Smooth muscle cell of the brain vasculature (primary cell): ENCODE measurements at regions not wholly inside any gene's neighbourhood (a gene's known extent, or its start where the extent isn't known, plus 50 kb on each side); places are given as distances from the start of the nearest gene placed in this dataset.
"Not testable (repeated sequence)": the region's sequence is repeated elsewhere in the genome, so short reads cannot be mapped to it uniquely, and the experiment has no call there.

Experiments used
- DNase-seq: peaks from one replicate; pipeline ENCODE4 v3.0.0-alpha.2; 2012; ENCODE audit warnings: low read depth, low spot score

DNA sequence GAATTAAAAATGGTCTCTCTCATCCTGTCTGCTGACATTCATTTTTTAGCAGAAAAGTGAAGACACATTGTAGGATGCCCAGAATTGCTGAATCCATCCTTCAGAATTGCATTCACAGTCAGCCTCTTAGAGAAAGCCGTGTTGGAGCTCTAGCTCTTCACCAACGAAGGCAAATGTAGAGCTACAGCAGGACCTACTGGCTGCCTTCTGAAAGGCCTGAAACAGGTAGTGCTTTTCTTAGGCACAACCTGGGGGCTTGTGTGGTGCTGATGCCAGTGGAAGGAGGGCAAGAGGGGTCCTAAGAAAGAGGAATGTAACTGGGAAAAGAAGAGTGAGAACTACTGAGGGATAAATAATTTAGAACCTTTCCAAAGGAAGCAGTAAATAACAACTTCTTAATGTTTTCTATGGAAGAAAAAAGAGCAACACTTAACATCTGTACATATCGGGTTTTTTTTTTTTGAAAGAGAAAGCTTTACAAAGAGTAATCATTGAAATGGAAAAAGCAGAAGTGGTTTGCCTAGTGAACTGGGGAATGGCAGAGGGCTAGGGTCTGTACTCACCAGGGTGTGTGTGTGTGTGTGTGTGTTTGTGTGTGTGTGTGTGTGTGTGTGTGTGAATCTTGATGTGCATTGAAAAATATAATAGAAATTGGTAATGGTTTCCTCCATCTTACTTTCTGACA, 297.8 kb downstream of the SATB1 start:
- no peak for DNase-seq

DNA sequence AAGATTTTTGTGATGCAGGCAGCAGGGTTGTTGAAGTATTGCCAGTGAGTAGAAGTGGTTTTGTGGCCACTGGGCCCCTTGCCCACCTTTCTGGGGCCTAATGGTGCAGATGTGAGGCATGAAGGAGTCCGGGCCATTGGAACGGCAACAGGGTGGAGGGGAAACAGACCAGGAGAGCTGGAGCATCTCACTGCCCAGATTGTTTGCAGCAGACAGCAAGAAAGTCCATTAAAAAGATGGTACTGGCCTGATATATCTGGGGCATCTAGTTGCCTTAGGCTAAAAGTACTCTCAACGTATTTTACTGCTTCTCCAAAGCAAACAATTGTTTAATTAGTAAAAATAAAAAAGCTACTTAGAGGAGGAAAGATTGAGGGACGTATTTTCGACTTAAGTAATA, 298.4 kb downstream of the SATB1 start:
- no peak for DNase-seq

DNA sequence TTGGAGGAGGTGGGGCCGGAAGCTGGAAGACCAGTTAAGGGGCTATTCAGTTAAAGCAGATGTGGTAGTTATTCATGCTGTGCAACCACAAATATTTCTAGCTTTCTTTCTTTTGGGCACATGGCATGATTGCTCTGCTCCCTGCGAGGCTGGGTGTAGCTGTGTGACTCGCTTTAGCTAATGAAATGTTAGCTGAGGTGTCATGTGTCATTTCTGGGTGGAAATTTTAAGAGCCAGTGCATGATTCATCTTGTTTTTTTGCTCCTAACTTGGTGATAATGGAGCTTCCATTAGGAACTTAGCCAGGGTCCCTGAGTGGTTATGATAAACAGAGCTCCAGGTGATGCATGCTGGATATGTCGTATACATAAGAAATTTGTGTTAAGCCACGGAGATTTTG, 300.6 kb downstream of the SATB1 start:
- no peak for DNase-seq

DNA sequence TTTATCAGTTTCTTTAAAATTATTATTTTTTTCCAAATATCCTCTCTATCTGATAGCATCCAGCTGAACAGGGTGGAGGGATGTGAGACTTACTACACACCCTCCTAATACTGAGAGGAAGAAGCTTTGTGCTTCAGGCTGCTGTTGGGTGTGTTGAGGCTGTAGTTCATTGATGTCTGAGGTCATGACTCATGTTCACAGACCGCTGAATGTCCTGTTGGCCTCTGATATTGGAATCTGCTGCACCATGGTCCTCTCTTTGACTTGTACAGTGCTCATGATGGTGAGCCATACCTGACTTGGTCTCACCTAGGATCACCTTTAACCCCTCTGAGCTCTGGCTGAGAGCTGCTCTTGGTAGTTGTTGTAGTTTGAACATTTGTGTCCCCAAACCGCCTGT, 302.9 kb downstream of the SATB1 start:
- DNase-seq: no peak

DNA sequence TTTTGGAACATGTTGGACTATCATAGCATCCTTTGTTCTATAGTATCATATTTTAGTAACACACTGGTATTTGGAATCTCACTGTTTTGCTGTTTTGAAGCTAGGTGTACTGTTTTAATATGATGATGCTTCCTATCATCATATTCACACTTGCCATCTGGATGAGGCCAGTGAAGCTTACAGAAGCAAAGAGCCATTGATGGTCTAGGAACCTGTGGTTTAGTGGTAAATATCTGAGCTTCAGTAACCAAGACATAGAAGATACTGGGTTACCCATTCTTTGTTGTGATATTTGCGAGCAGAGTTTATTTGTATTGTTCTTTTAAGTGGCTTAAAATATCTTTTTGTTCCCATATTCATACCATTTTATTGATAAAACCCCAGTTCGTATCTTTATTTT, 304.1 kb downstream of the SATB1 start:
- DNase-seq: no peak

DNA sequence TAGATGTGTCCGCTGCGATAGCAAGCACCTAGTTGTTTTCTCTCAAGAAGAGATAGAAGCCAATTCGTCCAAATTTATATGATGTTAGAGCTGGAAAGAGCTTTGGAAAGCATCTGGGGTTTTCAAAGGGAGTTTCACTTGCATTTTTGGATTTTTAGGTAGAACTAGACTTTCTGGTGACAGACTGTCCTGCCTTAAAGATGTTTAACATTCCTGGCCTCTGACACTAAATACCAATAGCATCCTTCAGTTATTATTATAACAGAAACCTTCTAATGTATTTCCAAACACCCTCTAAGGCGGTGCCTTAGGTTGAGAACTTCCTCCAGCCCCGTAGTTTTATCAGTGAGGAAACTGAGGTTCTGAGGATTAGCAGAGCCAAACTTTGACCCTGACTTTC, 305.3 kb downstream of the SATB1 start:
- no peak for DNase-seq

DNA sequence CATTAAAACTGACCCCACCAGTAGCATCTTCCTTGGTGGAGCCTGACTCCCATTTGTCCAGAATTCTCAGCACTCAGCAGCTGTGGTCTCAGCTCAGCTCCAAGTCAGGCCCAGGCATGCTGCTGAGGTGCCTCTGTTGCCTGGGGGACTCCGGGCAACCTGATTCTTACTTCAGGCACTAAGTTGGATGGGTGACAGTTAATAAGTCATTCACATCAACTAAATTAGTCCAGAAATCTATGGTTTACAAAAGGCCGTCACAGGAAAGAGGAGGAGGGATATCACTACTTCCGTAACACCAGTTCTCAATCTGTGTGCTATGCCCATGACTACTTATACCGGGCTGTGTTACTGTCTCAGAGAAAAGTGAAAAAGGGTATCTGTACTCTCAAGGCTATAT, 310.2 kb downstream of the SATB1 start:
- no peak for DNase-seq

DNA sequence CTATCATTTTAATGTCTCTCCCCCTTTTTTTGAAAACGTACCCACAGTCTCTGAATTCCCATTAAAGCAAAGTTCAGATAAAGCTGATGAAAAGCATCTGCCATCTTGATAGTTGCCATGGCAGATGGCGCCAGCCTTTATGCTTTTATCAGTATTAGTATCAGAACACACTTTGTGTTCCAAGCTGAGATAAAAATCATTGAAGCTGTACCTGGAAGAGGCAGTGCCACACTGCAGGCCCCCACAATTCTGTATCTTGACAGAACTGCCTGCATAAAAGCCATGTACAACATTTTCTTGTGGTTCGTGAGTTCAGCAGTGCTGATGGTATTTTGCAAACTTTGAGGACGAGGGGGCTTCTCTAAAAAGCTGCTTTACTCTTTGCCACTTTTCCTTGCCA, 311.7 kb downstream of the SATB1 start:
- no peak for DNase-seq

DNA sequence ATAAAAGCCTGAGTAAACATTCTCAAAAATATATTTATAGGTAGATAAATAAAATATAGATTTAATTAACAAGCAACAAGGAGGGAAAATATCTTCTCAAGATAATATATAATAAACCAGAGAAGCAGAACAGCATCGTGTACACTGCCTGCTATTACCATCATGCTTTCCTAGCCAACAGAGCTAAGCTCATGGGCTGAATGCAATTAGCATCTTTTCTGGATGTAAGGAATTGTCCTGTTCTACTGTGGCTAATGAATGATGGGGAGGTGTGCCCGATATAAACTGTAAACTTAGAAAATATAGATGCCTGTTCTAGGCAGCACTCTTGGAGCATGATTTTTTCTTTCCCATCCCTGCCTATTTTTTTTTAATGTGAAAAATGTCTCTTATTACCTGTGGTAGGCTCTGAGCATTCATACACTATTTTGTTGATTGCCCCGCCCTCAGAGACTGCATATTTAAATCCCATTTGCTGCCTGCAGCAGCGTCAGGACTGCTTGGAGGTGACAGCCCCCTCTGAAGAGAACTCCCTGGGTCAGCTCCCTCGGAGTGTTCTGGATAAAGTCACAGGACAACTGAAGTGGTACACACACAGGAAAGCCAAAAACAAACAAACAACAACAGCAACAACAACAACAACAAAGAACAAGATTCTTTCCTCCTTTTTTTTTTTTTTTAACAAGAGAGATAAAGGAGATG, 312.3 kb downstream of the SATB1 start:
- no peak for DNase-seq

DNA sequence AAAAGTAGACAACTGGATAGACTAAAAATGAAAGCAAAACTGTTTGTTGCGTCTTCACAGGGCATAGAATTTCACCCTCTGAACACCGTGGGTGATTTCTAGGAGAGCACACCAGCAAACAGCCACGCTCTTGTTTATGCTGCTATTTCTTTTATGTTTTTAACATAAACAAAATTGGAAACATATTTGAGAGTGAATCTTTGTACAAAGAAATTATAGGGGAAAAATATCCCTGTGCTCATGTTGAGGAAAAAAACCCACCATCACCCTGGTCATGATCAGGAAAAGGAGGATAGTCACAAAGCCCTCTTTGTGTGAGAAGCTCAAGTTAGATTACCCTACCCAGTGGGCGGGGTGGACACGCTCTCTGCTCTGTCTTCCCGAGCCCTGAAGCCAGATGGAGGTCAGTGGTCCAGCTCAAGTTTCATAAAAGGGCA, 313.3 kb downstream of the SATB1 start:
- DNase-seq: no peak

DNA sequence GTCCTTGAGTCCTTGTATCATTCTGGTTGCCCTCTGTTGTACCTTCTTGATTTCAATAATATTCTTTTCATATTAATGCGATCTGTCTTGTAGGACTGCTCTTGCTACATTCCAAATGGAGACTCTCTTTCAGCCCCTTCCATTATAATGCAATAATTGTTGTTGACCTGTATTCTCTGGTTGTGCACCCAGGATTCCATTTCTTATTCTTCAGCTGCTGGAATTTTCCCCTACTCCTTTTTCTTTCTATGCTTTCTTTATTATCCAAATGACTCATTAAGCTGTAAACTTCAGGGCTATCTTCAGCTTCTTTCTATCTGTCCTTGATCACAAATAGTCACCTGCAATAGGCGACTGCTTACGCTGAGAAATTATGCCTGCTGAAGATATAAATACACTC, 321.5 kb downstream of the SATB1 start:
- no peak for DNase-seq

DNA sequence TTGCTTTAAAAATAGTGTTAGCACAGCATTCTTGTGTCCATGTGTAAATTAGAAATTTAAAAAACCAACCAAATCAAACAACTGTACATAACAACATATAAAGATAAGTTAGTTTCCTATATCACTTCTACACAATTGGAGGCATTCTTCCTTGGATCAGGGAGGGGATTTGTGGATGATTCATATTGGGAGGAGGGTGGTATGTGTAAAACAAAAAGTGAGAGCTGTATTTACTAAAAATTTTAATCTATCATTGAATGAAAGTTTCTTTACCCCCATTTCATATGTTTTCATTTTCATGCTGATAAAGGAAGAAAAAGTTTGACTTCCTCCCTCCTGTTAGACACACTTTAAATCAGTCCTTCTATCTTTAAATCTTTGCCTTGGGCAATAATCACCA, 325.0 kb downstream of the SATB1 start:
- DNase-seq: no peak

DNA sequence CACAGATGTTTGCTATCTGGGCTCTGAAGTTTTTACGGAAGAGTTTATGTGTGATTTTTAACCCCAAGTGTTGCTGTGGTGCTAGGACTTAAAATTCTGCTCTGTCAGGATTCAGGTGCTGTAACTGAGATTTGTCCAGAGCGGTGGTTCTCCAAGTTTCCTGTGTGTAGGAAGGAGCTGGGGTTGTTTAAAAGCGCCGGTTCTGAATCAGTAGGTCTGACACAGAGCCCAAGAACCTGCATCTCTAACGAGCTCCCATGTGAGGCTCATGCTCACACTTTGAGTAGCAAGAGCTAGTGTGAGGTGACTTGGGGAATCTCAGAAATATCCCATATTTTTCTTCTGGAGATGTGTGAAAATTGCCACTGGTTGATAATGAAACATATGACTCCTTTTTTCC, 325.5 kb downstream of the SATB1 start:
- no peak for DNase-seq

DNA sequence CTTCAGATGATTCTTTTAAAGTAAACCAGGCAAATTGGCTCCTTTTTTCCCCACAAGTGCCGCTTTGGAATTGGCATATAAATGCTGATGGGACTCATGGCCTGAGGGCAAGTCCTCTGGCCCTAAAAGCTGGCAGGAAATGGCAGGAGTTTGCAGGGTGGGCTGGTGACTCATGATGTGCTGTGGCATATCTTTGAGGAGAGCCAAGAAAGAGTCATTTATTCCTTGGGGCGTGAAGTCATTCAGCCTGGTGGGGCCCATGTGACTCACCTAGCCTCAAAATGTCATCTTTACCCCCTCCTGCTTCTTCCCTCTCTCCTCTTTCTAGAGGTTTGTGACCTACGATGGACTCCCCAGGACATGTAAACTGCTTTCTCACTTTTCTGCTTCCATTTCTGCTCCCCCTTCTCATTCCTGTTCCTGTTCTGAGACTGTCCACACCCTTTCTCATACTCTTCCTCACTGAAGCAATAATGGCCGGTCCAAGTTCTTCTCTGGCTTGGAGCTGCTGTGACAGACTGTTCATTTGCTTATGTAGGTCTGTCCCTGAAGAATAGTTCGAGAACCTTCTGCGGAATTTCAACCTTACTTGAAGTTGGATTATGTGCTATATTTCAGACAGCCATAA, 326.1 kb downstream of the SATB1 start:
- no peak for DNase-seq

DNA sequence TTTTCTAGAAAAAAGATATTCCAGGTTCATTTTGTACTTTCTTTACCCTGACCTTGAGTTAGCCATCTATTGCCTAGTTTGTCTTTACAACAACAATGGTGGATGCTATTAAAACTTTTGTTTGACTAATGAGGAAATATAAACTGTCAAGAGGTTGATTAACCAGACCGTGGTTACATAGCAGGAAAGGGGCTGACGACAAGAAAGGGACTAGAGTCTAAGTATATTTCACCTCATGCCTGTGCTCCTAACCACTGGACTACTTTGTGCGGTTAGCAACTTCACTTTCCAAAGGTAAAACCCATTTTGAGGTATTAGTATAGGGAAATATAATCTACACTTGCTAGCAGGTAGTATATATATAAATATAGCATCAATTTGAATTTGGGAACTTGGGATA, 327.1 kb downstream of the SATB1 start:
- no peak for DNase-seq

DNA sequence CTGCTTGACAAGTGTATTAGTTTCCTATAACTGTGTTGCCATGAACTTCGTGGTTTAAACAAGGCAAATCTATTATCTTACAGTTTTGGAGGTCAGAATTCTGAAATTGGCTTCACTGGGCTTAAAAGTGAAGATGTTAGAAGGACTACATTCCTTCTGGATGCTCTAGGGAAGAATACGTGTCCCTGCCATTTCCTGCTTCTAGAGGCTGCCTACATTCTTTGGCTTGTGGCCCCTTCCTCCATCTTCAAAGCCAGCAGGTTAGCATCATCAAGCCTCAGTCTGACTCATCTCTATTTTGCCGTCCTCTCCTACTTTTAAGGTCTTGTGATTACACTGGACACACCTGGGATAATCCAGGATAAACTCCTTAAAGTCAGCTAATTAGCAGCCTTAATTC, 327.7 kb downstream of the SATB1 start:
- DNase-seq: no peak

DNA sequence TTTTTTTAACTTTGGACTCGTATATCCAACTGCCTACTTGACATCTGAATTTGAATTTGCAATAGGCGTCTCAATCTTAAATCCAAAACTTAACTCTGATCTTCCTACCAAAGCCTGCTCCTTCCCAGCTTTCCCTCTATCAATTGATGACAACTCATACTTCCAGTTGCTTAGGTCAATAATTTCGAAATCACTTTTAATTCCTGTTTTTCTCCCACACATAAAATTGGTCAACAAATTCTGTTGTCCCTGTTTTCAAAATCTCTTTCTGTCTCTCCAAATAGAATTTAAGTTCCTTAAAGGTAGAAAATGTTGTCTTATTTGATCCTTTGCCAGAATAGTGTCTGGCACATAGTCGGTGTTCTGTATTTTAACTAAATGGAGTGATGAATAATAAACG, 332.4 kb downstream of the SATB1 start:
- no peak for DNase-seq

DNA sequence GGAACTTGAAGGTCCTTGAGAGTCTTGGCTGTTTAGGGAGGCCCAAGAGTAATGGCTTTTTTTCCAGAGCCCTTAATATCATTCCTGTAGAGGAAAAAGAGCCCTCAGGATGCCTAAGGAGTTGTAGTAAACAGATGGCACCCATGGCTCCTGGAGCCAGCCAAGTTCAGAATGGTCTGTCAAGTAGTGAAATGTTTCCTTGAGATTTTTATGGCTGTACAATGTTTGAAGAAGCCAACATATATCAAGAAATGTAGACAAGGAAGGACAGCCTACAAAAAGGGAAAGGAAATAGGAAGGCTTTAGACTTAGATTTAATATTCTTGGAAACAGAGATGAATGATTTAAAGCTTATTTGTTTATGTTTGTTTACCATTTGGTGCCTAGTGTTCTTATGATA, 334.8 kb downstream of the SATB1 start:
- no peak for DNase-seq

DNA sequence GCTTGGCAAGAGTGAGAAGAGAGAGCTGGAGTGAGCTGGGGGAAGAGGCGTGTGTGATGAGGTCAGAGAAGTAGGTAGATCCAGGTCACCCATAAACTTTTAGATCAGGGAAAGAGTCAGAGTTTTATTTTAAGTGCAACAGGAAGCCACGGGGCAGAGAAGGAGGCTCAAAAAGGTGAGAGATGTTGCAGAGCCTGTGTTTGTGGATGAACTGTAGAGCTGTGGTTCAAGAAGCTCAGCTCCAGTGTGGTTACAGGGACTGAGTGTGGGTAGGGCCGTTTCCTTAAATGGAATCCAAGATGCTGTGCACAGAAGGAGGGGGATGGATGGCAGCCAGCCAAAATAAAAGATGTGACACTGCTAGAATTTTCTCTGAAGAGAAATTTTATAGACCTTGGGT, 337.2 kb downstream of the SATB1 start:
- DNase-seq: no peak

DNA sequence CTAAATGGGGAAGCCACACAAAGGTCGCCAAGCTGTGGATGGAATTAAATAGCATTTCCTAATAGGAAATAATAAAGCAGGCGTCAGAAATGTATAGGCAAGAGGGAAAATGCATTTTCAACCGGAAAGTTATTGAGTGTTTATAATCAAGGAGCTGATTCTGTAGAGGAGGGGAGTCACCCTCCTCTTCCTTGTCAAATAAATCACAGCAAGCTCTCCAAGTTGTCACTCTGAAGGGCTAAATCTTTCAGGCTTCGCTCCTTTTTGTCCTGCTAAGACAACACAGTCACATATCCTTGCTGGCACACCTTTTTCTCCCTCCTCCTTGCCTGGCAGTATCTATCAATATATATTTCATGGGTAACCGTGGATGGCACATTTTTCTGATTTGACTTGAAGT, 338.4 kb downstream of the SATB1 start:
- no peak for DNase-seq

DNA sequence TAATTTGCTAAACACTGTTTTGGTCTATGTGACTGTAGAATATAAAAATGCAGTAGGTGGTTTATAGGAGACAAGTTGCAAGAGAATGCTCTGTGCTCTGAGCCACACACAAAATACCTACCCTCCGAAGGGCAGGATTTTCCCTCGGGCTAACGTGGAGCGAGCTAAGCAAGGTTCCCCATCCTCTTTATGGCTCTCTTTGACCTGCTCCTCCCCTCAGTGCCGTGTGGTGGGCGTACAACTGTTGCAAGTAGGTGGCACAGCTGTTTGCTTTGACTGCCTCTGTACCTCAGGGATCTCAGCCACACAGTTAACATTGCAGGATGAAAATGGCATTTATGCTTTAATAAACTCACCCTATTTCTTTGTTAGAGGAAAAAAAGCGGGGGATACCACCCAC, 339.1 kb downstream of the SATB1 start:
- DNase-seq: no peak

DNA sequence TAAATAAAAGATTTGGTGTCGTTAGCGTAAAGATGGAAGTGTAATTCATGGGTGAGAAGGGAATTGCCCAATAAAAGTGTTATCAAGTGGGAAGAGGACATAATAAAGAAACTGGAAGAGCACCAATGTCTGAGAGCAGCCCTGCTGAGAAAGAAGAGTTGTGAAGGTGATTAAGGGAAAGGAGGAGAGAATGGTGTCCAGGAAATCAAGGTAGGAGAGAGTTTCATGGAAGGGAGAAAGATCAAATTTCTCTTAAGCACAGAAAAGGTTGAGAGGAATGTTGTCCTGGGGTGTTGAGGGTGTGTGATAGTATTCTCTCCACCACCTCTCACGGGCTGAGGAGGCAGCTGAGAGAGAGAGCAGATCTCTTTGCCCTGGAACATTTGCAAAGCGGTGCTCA, 339.7 kb downstream of the SATB1 start:
- DNase-seq: no peak

DNA sequence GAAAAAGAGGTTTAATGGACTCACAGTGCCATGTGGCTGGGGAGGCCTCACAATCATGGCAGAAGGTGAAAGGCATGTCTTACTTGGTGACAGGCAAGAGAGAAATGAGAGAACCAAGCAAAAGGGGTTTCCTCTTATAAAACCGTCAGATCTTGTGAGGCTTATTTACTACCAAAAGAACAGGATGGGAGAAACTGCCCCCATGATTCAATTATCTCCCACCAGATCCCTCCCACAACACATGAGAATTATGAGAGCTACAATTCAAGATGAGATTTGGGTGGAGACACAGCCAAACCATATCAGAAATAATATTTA, 340.8 kb upstream of the TBC1D5 start:
- DNase-seq: not testable (repeated sequence)
